B cell (primary cell): ENCODE measurements at regions not wholly inside any gene's neighbourhood (a gene's known extent, or its start where the extent isn't known, plus 50 kb on each side); places are given as distances from the start of the nearest gene placed in this dataset.

ENCODE experiments used
- CTCF ChIP-seq: fragments of 200-600 bp; IDR thresholded peaks from one replicate; pipeline ENCODE4 v1.8.0; 2022; ENCODE audit warnings: antibody characterized with exemption, mild to moderate bottlenecking
- EZH2 ChIP-seq: IDR thresholded peaks from 2 replicates; pipeline ENCODE4 v1.6.1; 2012; ENCODE audit warnings: borderline replicate concordance, low read depth, mild to moderate bottlenecking, moderate library complexity, low read length; ENCODE audit not compliant: insufficient read depth, poor library complexity, severe bottlenecking

- no peak for TF ChIP-seq CTCF
- TF ChIP-seq EZH2, result no peak
Measured at GRCh38 chr6:91970700-91971099, 1383.8 kb upstream of the MAP3K7 start.
